Loucy (cell line): ENCODE measurements at regions not wholly inside any gene's neighbourhood (a gene's known extent, or its start where the extent isn't known, plus 50 kb on each side); places are given as distances from the start of the nearest gene placed in this dataset.

Experiments
- H2AFZ ChIP-seq: fragments of 200-600 bp; sonication (generic); 2 replicates; pipeline ENCODE4 v1.6.0; 2016; ENCODE audit warnings: antibody characterized with exemption, mild to moderate bottlenecking, low read length, moderate library complexity
- H3F3A ChIP-seq: fragments of 200-600 bp; 2 replicates; pipeline ENCODE4 v1.6.0; 2016; ENCODE audit warnings: antibody characterized with exemption, low read depth, mild to moderate bottlenecking
- H3K27me3 ChIP-seq: fragments of 200-600 bp; sonication (generic); 2 replicates; pipeline ENCODE4 v1.6.1; 2014; ENCODE audit warnings: low read length, mild to moderate bottlenecking; ENCODE audit not compliant: insufficient read depth, poor library complexity, severe bottlenecking
- H3K36me3 ChIP-seq: fragments of 200-600 bp; sonication (generic); 2 replicates; pipeline ENCODE4 v1.6.1; 2016; ENCODE audit warnings: low read length; ENCODE audit not compliant: insufficient read depth
- H3K4me1 ChIP-seq: fragments of 200-600 bp; sonication (generic); 2 replicates; pipeline ENCODE4 v1.5.1; 2014; ENCODE audit warnings: low read length, mild to moderate bottlenecking; ENCODE audit not compliant: insufficient read depth, poor library complexity, severe bottlenecking
- H3K4me2 ChIP-seq: fragments of 200-600 bp; sonication (generic); 2 replicates; pipeline ENCODE4 v1.6.0; 2014; ENCODE audit warnings: antibody characterized with exemption, low read length, low read depth, mild to moderate bottlenecking; ENCODE audit not compliant: poor library complexity, severe bottlenecking
- H3K4me3 ChIP-seq: fragments of 200-600 bp; sonication (generic); 2 replicates; pipeline ENCODE4 v1.5.1; 2014; ENCODE audit warnings: low read length, mild to moderate bottlenecking, mixed read lengths; ENCODE audit not compliant: poor library complexity, severe bottlenecking
- H3K79me2 ChIP-seq: fragments of 200-600 bp; sonication (generic); 2 replicates; pipeline ENCODE4 v1.6.1; 2014; ENCODE audit warnings: low read length; ENCODE audit not compliant: insufficient read depth
- H3K9ac ChIP-seq: fragments of 200-600 bp; sonication (generic); 2 replicates; pipeline ENCODE4 v1.6.0; 2014; ENCODE audit warnings: mild to moderate bottlenecking, low read depth, low read length, moderate library complexity; ENCODE audit not compliant: poor library complexity, severe bottlenecking
- H3K9me2 ChIP-seq: fragments of 200-600 bp; sonication (generic); replicated peaks from 2 replicates; pipeline ENCODE4 v1.6.1; 2016; ENCODE audit warnings: low read depth, low read length, mixed read lengths
- H3K9me3 ChIP-seq: fragments of 200-600 bp; sonication (generic); 2 replicates; pipeline ENCODE4 v1.6.1; 2014; ENCODE audit warnings: mild to moderate bottlenecking, antibody characterized with exemption, low read length, low read depth; ENCODE audit not compliant: insufficient read depth
- H4K20me1 ChIP-seq: fragments of 200-600 bp; sonication (generic); 2 replicates; pipeline ENCODE4 v1.6.0; 2014; ENCODE audit warnings: antibody characterized with exemption, low read length, mild to moderate bottlenecking; ENCODE audit not compliant: insufficient read depth, poor library complexity, severe bottlenecking
- CTCF ChIP-seq: fragments of 200-600 bp; sonication (generic); conservative IDR thresholded peaks from 2 replicates; pipeline ENCODE4 v1.5.1; 2014; ENCODE audit warnings: mild to moderate bottlenecking, antibody characterized with exemption, low read length
- EZH2phosphoT487 ChIP-seq: fragments of 200-600 bp; IDR thresholded peaks from 2 replicates; pipeline ENCODE4 v1.6.1; 2018; ENCODE audit warnings: antibody characterized with exemption, mild to moderate bottlenecking, moderate library complexity, borderline replicate concordance

GRCh38 chr14:53742233-53742620 is 214.4 kb downstream of the BMP4 start:
- Histone ChIP-seq H3K9me2 (no peaks in the 10 kb centered on the region), H3K9me3 (no peaks in the 10 kb centered on the region), H3K4me1 (no peaks in the 10 kb centered on the region), H3K36me3 (no peaks in the 10 kb centered on the region), H3K27me3 (no peaks in the 10 kb centered on the region), H3K4me3 (no peak overlapping the region), H3K4me2 (no peak overlapping the region), H2AFZ (no peak overlapping the region), H3K9ac (no peak overlapping the region), H3K79me2 (no peaks in the 10 kb centered on the region), H4K20me1 (no peaks in the 10 kb centered on the region), H3F3A (no peaks in the 10 kb centered on the region)
- no peak for TF ChIP-seq CTCF
- TF ChIP-seq EZH2phosphoT487 = no peak

- no peaks in the 10 kb centered on the region for H3K27me3 ChIP-seq
- H3K9ac ChIP-seq = no peak overlapping the region
- no peak for TF ChIP-seq CTCF
- TF ChIP-seq EZH2phosphoT487 = no peak
- H4K20me1 ChIP-seq = no peaks in the 10 kb centered on the region
- no peaks in the 10 kb centered on the region for H3K9me2 ChIP-seq
- no peak overlapping the region for H2AFZ ChIP-seq
- H3K36me3 ChIP-seq = no peaks in the 10 kb centered on the region
- no peak overlapping the region for H3K4me3 ChIP-seq
- no peaks in the 10 kb centered on the region for H3K9me3 ChIP-seq
- H3F3A ChIP-seq = no peaks in the 10 kb centered on the region
- H3K4me1 ChIP-seq = no peaks in the 10 kb centered on the region
- H3K79me2 ChIP-seq = no peaks in the 10 kb centered on the region
- H3K4me2 ChIP-seq = no peak overlapping the region
Measured at GRCh38 chr14:53741479-53742232, 215.0 kb downstream of the BMP4 start.

- TF ChIP-seq CTCF = no peak
- TF ChIP-seq EZH2phosphoT487 = no peak
- H3K79me2 ChIP-seq = no peaks in the 10 kb centered on the region
- no peaks in the 10 kb centered on the region for H3K27me3 ChIP-seq
- H4K20me1 ChIP-seq = no peaks in the 10 kb centered on the region
- H3K4me3 ChIP-seq = no peak overlapping the region
- no peaks in the 10 kb centered on the region for H3F3A ChIP-seq
- H3K4me1 ChIP-seq = no peaks in the 10 kb centered on the region
- H3K9ac ChIP-seq = no peak overlapping the region
- H3K36me3 ChIP-seq = no peaks in the 10 kb centered on the region
- no peak overlapping the region for H3K4me2 ChIP-seq
- H3K9me3 ChIP-seq = no peaks in the 10 kb centered on the region
- H3K9me2 ChIP-seq = no peaks in the 10 kb centered on the region
- H2AFZ ChIP-seq = no peak overlapping the region
Measured at GRCh38 chr14:53740570-53740969, 216.1 kb downstream of the BMP4 start.
